WI38 (cell line): ENCODE measurements at regions not wholly inside any gene's neighbourhood (a gene's known extent, or its start where the extent isn't known, plus 50 kb on each side); places are given as distances from the start of the nearest gene placed in this dataset.
"Not testable (repeated sequence)": the region's sequence is repeated elsewhere in the genome, so short reads cannot be mapped to it uniquely, and the experiment has no call there.

Experiments used
- H3K4me3 ChIP-seq: 2 replicates; pipeline ENCODE4 v1.5.1; 2011; ENCODE audit warnings: low read depth, mild to moderate bottlenecking, control low read depth, low read length
- TF ChIP-seq, protein P1 (sequence below): IDR thresholded peaks from 2 replicates; pipeline ENCODE4 v1.5.1; 2012; ENCODE audit warnings: low read depth, mild to moderate bottlenecking, control low read depth, low read length

DNA sequence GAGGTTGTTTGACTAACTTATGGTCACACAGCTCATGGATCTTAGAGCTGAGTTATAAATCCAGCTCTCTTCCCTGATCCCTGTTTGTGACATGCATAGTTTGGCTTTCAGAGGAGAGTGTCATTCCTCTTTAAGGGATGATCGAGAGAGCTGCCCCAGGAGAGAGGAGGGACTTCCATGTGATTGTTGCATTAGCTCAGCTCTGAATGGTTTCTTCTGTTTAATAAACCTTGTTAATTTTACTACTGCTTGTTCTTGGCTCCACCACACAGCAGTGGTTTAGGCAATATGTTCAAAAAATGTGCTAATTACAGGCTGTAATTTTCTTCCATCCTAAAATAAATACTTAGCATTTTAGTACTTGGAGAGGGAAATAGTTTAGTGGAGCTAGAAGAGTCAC is 152.5 kb downstream of the C12orf75 start:
- H3K4me3 ChIP-seq, result no peak overlapping the region

DNA sequence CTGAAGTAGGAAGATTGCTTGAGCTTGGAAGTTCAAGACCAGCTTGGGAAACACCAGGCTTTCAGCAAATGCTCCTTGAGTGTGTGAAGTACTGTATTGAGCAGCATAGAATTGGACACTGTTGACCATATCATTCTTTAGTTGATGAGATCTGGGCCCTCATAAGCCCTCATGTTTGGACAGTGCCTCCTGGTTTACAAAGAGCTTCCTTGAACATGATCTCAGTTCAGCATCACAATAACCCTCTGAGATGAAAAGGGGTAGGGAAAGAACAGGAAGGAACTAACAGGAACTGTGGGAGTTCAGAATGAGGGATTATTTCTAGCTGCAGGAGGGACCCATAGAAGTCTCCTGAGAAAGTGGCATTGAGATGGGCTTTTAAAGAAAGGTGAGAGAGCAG is 153.2 kb downstream of the C12orf75 start:
- TF ChIP-seq, protein P1, sequence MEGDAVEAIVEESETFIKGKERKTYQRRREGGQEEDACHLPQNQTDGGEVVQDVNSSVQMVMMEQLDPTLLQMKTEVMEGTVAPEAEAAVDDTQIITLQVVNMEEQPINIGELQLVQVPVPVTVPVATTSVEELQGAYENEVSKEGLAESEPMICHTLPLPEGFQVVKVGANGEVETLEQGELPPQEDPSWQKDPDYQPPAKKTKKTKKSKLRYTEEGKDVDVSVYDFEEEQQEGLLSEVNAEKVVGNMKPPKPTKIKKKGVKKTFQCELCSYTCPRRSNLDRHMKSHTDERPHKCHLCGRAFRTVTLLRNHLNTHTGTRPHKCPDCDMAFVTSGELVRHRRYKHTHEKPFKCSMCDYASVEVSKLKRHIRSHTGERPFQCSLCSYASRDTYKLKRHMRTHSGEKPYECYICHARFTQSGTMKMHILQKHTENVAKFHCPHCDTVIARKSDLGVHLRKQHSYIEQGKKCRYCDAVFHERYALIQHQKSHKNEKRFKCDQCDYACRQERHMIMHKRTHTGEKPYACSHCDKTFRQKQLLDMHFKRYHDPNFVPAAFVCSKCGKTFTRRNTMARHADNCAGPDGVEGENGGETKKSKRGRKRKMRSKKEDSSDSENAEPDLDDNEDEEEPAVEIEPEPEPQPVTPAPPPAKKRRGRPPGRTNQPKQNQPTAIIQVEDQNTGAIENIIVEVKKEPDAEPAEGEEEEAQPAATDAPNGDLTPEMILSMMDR, result no peak
- no peak overlapping the region for H3K4me3 ChIP-seq

More for the DNA sequence above, 152.5 kb downstream of the C12orf75 start:
- TF ChIP-seq, protein P1, result no peak

DNA sequence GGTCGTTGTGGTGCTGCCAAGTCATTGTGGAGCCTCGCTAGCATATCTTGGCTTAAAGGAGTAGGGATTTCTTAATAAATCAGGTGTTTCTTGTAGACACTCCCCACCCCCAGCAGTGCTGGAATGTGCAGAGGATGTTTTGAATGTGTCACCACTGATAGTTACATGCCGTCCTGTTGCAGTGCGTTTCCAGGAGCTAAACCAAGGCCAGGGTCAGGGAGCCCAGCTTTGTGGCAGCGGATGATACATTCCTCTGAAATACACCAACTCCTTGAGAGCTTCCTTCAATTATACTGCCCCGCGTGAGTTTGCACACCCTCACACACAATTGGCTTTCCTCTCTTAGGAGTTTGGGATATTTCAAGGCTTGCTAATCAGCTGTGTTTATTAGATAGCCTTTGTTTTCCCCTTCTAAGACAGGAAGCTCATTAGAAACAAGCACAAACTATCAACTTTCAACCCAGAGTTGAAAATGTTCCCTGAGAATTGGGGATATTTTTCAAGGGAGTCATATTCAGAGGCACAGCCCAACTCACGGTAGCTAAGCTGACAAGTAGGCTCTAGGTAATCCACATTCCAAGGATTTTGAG is 154.9 kb downstream of the C12orf75 start:
- TF ChIP-seq, protein P1, result no peak
- H3K4me3 ChIP-seq, result no peak overlapping the region

DNA sequence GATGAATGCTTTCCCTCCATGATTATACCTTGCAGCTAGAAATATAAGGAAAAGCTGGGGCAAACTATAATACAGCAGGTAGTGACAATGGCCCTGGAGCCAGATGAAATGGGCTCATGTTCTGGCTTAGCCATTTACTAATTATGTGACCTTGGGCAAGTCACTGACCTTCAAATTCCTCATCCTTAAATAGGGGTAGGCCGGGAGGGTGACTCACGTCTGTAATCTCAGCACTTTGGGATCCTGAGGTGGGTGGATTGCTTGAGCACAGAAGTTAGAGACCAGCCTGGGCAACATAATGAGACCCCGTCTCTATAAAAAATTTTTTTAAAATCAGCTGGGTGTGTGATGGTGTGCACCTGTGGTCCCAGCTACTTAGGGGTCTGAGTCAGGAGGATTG is 155.4 kb downstream of the C12orf75 start:
- no peak overlapping the region for H3K4me3 ChIP-seq
- TF ChIP-seq, protein P1, result no peak

DNA sequence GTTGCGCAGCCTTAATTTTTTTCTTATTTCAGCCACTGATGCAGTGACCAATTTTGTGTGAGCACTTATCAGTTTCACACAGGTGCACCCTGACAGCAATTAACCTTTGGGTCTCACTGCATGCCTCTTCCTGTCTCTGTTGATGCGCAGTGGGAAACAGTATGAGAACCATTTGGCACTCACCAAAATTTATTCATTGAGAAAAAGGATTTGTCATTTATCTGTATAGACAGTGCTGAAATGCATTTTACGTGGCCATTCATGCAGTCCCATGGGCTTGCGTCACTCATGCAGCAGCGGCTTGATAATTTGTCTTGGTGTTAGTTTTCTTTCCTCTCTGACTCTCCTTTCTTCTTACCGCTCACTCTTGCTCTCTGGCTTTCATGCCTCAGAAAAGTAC is 157.5 kb downstream of the C12orf75 start:
- TF ChIP-seq, protein P1, result no peak
- no peak overlapping the region for H3K4me3 ChIP-seq

DNA sequence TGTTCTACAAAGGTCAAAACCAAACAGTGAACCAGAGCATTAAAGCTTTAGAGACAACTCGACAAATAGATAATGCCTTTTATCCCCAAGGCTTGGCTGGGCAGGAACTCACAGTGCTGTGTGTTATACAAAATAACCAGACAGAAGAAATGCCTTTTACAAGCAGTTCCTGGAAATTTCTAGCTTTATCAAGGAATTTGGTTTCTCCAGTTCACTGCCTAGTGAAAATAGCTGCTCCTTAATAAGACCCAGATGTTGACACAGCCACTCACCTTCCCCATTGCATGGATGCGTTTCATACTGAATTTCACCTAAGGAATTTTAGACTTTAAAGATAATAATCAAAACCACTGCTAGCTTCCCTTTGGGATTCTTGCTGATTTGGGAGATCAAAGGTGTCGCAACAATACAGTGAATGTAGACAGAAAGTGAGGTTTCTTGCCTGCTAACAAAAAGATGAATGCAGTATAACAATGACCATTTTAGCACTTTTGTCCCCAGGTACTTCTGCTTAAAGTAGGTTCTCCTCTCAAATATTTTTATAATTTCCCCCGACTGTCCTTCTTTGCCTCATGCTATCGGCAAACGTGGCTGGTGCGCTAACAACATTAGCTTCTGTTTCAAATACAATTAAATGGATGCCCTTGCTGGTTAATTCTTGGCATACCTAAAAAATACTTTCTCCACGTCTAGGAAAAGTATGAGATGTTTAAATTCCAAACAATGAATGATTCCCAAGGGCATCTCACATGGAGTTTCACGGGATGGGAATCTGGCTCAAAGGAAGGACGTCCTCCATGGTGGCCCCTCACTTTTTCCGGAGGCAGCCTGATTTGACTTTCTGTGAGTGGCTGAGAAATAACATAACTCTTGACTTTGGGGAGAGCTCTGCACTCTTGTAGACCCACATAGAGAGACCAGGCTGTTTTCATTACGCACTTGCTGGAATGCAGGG is 162.4 kb downstream of the C12orf75 start:
- no peak overlapping the region for H3K4me3 ChIP-seq
- TF ChIP-seq, protein P1, result no peak

DNA sequence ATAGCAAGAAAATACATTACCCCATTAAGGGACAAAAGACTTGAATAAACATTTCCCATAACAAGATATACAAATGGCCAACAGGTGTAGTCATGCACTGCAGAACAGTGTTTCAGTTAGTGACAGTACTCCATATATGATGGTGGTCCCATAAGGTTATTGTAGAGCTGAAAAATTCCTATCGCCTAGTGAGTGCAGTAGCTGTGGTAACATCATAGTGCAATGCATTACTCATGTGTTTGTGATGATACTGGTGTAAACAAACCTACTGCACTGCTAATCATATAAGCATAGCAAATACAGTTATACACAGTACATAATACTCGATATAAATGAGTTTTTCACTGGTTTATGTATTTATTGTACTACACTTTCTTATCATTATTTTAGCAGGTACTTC is 168.7 kb downstream of the C12orf75 start:
- TF ChIP-seq, protein P1, result no peak
- no peak overlapping the region for H3K4me3 ChIP-seq

DNA sequence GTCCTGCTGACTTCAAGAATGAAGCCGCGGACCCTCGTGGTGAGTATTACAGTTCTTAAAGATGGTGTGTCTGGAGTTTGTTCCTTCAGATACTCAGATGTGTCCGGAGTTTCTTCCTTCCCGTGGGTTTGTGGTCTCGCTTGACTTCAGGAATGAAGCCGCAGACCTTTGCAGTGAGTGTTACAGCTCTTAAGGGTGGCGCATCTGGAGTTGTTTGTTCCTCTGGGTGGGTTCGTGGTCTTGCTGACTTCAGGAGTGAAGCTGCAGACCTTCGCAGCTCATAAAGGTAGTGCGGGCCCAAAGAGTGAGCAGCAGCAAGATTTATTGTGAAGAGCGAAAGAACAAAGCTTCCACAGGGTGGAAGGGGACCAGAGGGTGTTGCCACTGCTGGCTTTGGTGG is 170.2 kb downstream of the C12orf75 start:
- H3K4me3 ChIP-seq, result not testable (repeated sequence)
